ENCODE measurements at regions not wholly inside any gene's neighbourhood (a gene's known extent, or its start where the extent isn't known, plus 50 kb on each side); places are given as distances from the start of the nearest gene placed in this dataset.

GRCh38 chr2:16429002-16429401 lies 236.6 kb downstream of the CYRIA start:
- no peak for TF ChIP-seq OSR1 (CRISPR knock-in tag; IDR thresholded peaks at IDR 0.05)
- no peak for TF ChIP-seq ZFP3 (CRISPR knock-in tag; IDR thresholded peaks at IDR 0.05)
- TF ChIP-seq CREB5 (CRISPR knock-in tag; IDR thresholded peaks at IDR 0.05; ENCODE audit: low read depth) = no peak
- TF ChIP-seq CSDC2 (CRISPR knock-in tag; IDR thresholded peaks at IDR 0.05) = no peak
- TF ChIP-seq, protein P1, sequence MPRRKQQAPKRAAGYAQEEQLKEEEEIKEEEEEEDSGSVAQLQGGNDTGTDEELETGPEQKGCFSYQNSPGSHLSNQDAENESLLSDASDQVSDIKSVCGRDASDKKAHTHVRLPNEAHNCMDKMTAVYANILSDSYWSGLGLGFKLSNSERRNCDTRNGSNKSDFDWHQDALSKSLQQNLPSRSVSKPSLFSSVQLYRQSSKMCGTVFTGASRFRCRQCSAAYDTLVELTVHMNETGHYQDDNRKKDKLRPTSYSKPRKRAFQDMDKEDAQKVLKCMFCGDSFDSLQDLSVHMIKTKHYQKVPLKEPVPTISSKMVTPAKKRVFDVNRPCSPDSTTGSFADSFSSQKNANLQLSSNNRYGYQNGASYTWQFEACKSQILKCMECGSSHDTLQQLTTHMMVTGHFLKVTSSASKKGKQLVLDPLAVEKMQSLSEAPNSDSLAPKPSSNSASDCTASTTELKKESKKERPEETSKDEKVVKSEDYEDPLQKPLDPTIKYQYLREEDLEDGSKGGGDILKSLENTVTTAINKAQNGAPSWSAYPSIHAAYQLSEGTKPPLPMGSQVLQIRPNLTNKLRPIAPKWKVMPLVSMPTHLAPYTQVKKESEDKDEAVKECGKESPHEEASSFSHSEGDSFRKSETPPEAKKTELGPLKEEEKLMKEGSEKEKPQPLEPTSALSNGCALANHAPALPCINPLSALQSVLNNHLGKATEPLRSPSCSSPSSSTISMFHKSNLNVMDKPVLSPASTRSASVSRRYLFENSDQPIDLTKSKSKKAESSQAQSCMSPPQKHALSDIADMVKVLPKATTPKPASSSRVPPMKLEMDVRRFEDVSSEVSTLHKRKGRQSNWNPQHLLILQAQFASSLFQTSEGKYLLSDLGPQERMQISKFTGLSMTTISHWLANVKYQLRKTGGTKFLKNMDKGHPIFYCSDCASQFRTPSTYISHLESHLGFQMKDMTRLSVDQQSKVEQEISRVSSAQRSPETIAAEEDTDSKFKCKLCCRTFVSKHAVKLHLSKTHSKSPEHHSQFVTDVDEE (CRISPR knock-in tag; IDR thresholded peaks at IDR 0.05) = no peak
- TF ChIP-seq, protein P2, sequence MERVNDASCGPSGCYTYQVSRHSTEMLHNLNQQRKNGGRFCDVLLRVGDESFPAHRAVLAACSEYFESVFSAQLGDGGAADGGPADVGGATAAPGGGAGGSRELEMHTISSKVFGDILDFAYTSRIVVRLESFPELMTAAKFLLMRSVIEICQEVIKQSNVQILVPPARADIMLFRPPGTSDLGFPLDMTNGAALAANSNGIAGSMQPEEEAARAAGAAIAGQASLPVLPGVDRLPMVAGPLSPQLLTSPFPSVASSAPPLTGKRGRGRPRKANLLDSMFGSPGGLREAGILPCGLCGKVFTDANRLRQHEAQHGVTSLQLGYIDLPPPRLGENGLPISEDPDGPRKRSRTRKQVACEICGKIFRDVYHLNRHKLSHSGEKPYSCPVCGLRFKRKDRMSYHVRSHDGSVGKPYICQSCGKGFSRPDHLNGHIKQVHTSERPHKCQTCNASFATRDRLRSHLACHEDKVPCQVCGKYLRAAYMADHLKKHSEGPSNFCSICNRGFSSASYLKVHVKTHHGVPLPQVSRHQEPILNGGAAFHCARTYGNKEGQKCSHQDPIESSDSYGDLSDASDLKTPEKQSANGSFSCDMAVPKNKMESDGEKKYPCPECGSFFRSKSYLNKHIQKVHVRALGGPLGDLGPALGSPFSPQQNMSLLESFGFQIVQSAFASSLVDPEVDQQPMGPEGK (CRISPR knock-in tag; IDR thresholded peaks at IDR 0.05; ENCODE audit: borderline replicate concordance) = no peak
- TF ChIP-seq CSRNP3 (CRISPR knock-in tag; IDR thresholded peaks at IDR 0.05) = no peak
- no peak for TF ChIP-seq TOX (CRISPR knock-in tag; IDR thresholded peaks at IDR 0.05; ENCODE audit: borderline replicate concordance)
